Central memory CD8-positive, alpha-beta T cell (primary cell): ENCODE measurements at regions not wholly inside any gene's neighbourhood (a gene's known extent, or its start where the extent isn't known, plus 50 kb on each side); places are given as distances from the start of the nearest gene placed in this dataset.
"Not testable (repeated sequence)": the region's sequence is repeated elsewhere in the genome, so short reads cannot be mapped to it uniquely, and the experiment has no call there.

Source experiments
- ATAC-seq: fragments of 150-1000 bp; cut with Tn5 transposase; replicated peaks from 2 replicates; pipeline ENCODE4 v1.10.0; 2022; ENCODE audit warnings: mild to moderate bottlenecking, moderate FRiP score, moderate number of reproducible peaks; ENCODE audit not compliant: poor library complexity, severe bottlenecking; ENCODE audit errors: extremely low read depth
- DNase-seq, 2 donors: peaks; one replicate each; pipeline ENCODE4 v3.0.0; 2021; ENCODE audit warnings: low spot score in 2 of 2
- H3K27ac Mint-ChIP-seq: one replicate; pipeline ENCODE4 v1.8.0; 2022; ENCODE audit warnings: low read depth, mild to moderate bottlenecking, moderate library complexity, mixed read lengths
- H3K27me3 Mint-ChIP-seq: one replicate; pipeline ENCODE4 v1.8.0; 2022; ENCODE audit warnings: mixed read lengths
- H3K36me3 Mint-ChIP-seq: one replicate; pipeline ENCODE4 v1.8.0; 2022; ENCODE audit warnings: mild to moderate bottlenecking, moderate library complexity, mixed read lengths; ENCODE audit not compliant: insufficient read depth
- H3K4me1 Mint-ChIP-seq: one replicate; pipeline ENCODE4 v1.8.0; 2022; ENCODE audit warnings: mixed read lengths
- H3K4me3 Mint-ChIP-seq: one replicate; pipeline ENCODE4 v1.8.0; 2022; ENCODE audit warnings: mild to moderate bottlenecking, moderate library complexity, mixed read lengths
- H3K9me3 Mint-ChIP-seq: one replicate; pipeline ENCODE4 v1.8.0; 2022; ENCODE audit warnings: mixed read lengths

GRCh38 chr6:150486048-150486447 lies 113.6 kb upstream of the PLEKHG1 start:
- ATAC-seq (no peak), DNase-seq (no peak)
- peaks cover 1% of the 10 kb centered on the region for H3K4me1 Mint-ChIP-seq
- no peak overlapping the region for H3K4me3 Mint-ChIP-seq
- H3K27me3 Mint-ChIP-seq: peaks cover 10% of the 10 kb centered on the region
- H3K9me3 Mint-ChIP-seq: no peaks in the 10 kb centered on the region
- H3K27ac Mint-ChIP-seq: no peak overlapping the region
- peaks cover under 1% of the 10 kb centered on the region for H3K36me3 Mint-ChIP-seq

- DNase-seq: no peak
- no peak for ATAC-seq
- Mint-ChIP-seq H3K9me3 (peaks cover 5% of the 10 kb centered on the region), H3K36me3 (peaks cover 3% of the 10 kb centered on the region), H3K4me1 (peaks cover 18% of the 10 kb centered on the region), H3K27ac (no peak overlapping the region), H3K4me3 (no peak overlapping the region), H3K27me3 (peaks cover 10% of the 10 kb centered on the region)
Measured at GRCh38 chr6:150490586-150490985, 109.1 kb upstream of the PLEKHG1 start.

GRCh38 chr6:150491131-150491810 lies 108.4 kb upstream of the PLEKHG1 start:
- no peak overlapping the region for H3K27ac Mint-ChIP-seq
- H3K4me1 Mint-ChIP-seq: peaks cover 18% of the 10 kb centered on the region
- DNase-seq (no peak), ATAC-seq (peak; percentile 79)
- peak overlapping the region; percentile 45 for H3K4me3 Mint-ChIP-seq
- H3K27me3 Mint-ChIP-seq: peaks cover 10% of the 10 kb centered on the region
- H3K9me3 Mint-ChIP-seq: peaks cover 5% of the 10 kb centered on the region
- H3K36me3 Mint-ChIP-seq: peaks cover 3% of the 10 kb centered on the region

GRCh38 chr6:150491811-150492172 lies 107.9 kb upstream of the PLEKHG1 start:
- Mint-ChIP-seq H3K4me3 (no peak overlapping the region), H3K27me3 (peaks cover 10% of the 10 kb centered on the region), H3K36me3 (peaks cover 3% of the 10 kb centered on the region), H3K27ac (no peak overlapping the region), H3K4me1 (peaks cover 18% of the 10 kb centered on the region), H3K9me3 (peaks cover 5% of the 10 kb centered on the region)
- ATAC-seq: no peak
- no peak for DNase-seq

GRCh38 chr6:150492507-150492906 lies 107.2 kb upstream of the PLEKHG1 start:
- Mint-ChIP-seq H3K27ac (no peak overlapping the region), H3K4me1 (peaks cover 18% of the 10 kb centered on the region), H3K4me3 (no peak overlapping the region), H3K36me3 (peaks cover 3% of the 10 kb centered on the region), H3K9me3 (peaks cover 5% of the 10 kb centered on the region), H3K27me3 (peaks cover 10% of the 10 kb centered on the region)
- ATAC-seq: no peak
- no peak for DNase-seq

GRCh38 chr6:150492941-150493340 lies 106.7 kb upstream of the PLEKHG1 start:
- no peak for ATAC-seq
- Mint-ChIP-seq H3K4me3 (no peak overlapping the region), H3K9me3 (peaks cover 5% of the 10 kb centered on the region), H3K36me3 (peaks cover 3% of the 10 kb centered on the region), H3K27ac (no peak overlapping the region), H3K4me1 (peaks cover 18% of the 10 kb centered on the region), H3K27me3 (peaks cover 10% of the 10 kb centered on the region)
- no peak for DNase-seq

GRCh38 chr6:150493552-150493951 lies 106.1 kb upstream of the PLEKHG1 start:
- H3K4me1 Mint-ChIP-seq: peaks cover 18% of the 10 kb centered on the region
- not testable (repeated sequence) for H3K27me3 Mint-ChIP-seq, H3K36me3 Mint-ChIP-seq, H3K4me3 Mint-ChIP-seq, H3K27ac Mint-ChIP-seq, ATAC-seq, DNase-seq, H3K9me3 Mint-ChIP-seq

GRCh38 chr6:150494241-150494640 lies 105.4 kb upstream of the PLEKHG1 start:
- Mint-ChIP-seq H3K9me3 (peaks cover 5% of the 10 kb centered on the region), H3K4me3 (no peak overlapping the region), H3K27ac (no peak overlapping the region), H3K36me3 (peaks cover 3% of the 10 kb centered on the region), H3K27me3 (no peaks in the 10 kb centered on the region), H3K4me1 (peaks cover 18% of the 10 kb centered on the region)
- ATAC-seq: no peak
- DNase-seq: no peak

- Mint-ChIP-seq H3K27me3 (no peaks in the 10 kb centered on the region), H3K27ac (no peak overlapping the region), H3K36me3 (peaks cover 3% of the 10 kb centered on the region), H3K9me3 (peaks cover 5% of the 10 kb centered on the region), H3K4me1 (peaks cover 18% of the 10 kb centered on the region), H3K4me3 (no peak overlapping the region)
- DNase-seq: no peak
- no peak for ATAC-seq
Measured at GRCh38 chr6:150495126-150495525, 104.6 kb upstream of the PLEKHG1 start.

- no peak overlapping the region for H3K4me3 Mint-ChIP-seq
- no peaks in the 10 kb centered on the region for H3K36me3 Mint-ChIP-seq
- H3K9me3 Mint-ChIP-seq: peaks cover 5% of the 10 kb centered on the region
- H3K4me1 Mint-ChIP-seq: peaks cover 11% of the 10 kb centered on the region
- no peaks in the 10 kb centered on the region for H3K27me3 Mint-ChIP-seq
- DNase-seq (no peak), ATAC-seq (no peak)
- no peak overlapping the region for H3K27ac Mint-ChIP-seq
Measured at GRCh38 chr6:150496629-150497028, 103.1 kb upstream of the PLEKHG1 start.

GRCh38 chr6:150499882-150500312 lies 99.8 kb upstream of the PLEKHG1 start:
- Mint-ChIP-seq H3K27ac (no peak overlapping the region), H3K4me1 (no peaks in the 10 kb centered on the region), H3K4me3 (no peak overlapping the region), H3K27me3 (peaks cover 8% of the 10 kb centered on the region), H3K9me3 (no peaks in the 10 kb centered on the region), H3K36me3 (peaks cover 3% of the 10 kb centered on the region)
- DNase-seq (no peak), ATAC-seq (no peak)

- not testable (repeated sequence) for H3K9me3 Mint-ChIP-seq, H3K4me3 Mint-ChIP-seq, ATAC-seq, H3K4me1 Mint-ChIP-seq, H3K27ac Mint-ChIP-seq, H3K27me3 Mint-ChIP-seq, H3K36me3 Mint-ChIP-seq, DNase-seq
Measured at GRCh38 chr6:150500568-150500967, 99.1 kb upstream of the PLEKHG1 start.

- H3K36me3 Mint-ChIP-seq: peaks cover 3% of the 10 kb centered on the region
- H3K27me3 Mint-ChIP-seq: peaks cover 8% of the 10 kb centered on the region
- no peak for ATAC-seq
- no peak for DNase-seq
- H3K4me3 Mint-ChIP-seq: no peak overlapping the region
- no peaks in the 10 kb centered on the region for H3K4me1 Mint-ChIP-seq
- H3K9me3 Mint-ChIP-seq: no peaks in the 10 kb centered on the region
- H3K27ac Mint-ChIP-seq: no peak overlapping the region
Measured at GRCh38 chr6:150503041-150503440, 96.6 kb upstream of the PLEKHG1 start.
